Sigmoid colon (tissue), 4 donors: ENCODE measurements at regions not wholly inside any gene's neighbourhood (a gene's known extent, or its start where the extent isn't known, plus 50 kb on each side); places are given as distances from the start of the nearest gene placed in this dataset.

ENCODE experiments used
- CTCF ChIP-seq, 4 experiments: fragments of 450-650 bp in 3 of 4; fragments of 200-600 bp in 1 of 4; IDR thresholded peaks; one replicate each; pipeline ENCODE4 v1.5.1; 2016 to 2019; ENCODE audit warnings: antibody characterized with exemption in 4 of 4, mild to moderate bottlenecking in 3 of 4, moderate library complexity in 2 of 4
- EP300 ChIP-seq, 4 donors: sonication (generic); formaldehyde crosslinking; IDR thresholded peaks; one replicate each; pipeline ENCODE4 v1.6.1; 2017; ENCODE audit warnings: antibody characterized with exemption in 4 of 4
- POLR2A ChIP-seq, 2 donors: fragments of 450-650 bp; IDR thresholded peaks; one replicate each; pipeline ENCODE4 v1.6.1; 2016; ENCODE audit warnings: antibody characterized with exemption in 2 of 2, mild to moderate bottlenecking in 2 of 2, moderate library complexity in 2 of 2

- TF ChIP-seq CTCF (IDR thresholded peaks at IDR 0.05) (no peak), EP300 (IDR thresholded peaks at IDR 0.05) (no peak), POLR2A (IDR thresholded peaks at IDR 0.05) (no peak)
These were observed 285.7 kb upstream of the DCC start for GRCh38 chr18:52054324-52054723.
